C4-2B (cell line): ENCODE measurements at regions not wholly inside any gene's neighbourhood (a gene's known extent, or its start where the extent isn't known, plus 50 kb on each side); places are given as distances from the start of the nearest gene placed in this dataset.

Experiments
- CTCF ChIP-seq: fragments of 450-650 bp; conservative IDR thresholded peaks from 2 replicates; pipeline ENCODE4 v1.5.1; 2017; ENCODE audit warnings: mild to moderate bottlenecking
- ZFX ChIP-seq: fragments of 450-650 bp; IDR thresholded peaks from 2 replicates; pipeline ENCODE4 v1.6.1; 2017

- no peak for TF ChIP-seq CTCF
- TF ChIP-seq ZFX = no peak
These were observed 1289.3 kb downstream of the HACE1 start for GRCh38 chr6:103570431-103570830.
